ENCODE measurements at regions not wholly inside any gene's neighbourhood (a gene's known extent, or its start where the extent isn't known, plus 50 kb on each side); places are given as distances from the start of the nearest gene placed in this dataset.
A peak's percentile ranks its signal among the peaks of the same experiment; 100 is the strongest.

DNA sequence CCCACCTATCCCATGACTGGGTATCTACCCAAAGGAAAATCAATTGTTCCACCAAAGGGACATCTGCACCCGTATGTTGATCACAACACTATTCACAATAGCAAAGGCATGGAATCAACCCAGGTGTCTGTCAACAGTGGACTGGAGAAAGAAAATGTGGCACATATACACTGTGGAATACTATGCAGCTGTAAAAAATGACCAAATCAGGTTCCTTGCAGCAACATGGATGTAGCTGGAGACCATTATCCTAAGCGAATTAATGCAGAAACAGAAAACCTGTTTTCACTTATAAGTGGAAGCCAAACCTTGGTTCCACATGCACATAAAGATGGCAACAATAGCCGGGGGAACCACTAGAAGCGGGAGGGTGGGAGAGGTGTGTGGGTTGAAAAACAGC is 228.6 kb downstream of the UQCRFS1 start:
- FAIRE-seq (no peak), DNase-seq (ENCODE audit: insufficient read length, low spot score) (no peak)

DNA sequence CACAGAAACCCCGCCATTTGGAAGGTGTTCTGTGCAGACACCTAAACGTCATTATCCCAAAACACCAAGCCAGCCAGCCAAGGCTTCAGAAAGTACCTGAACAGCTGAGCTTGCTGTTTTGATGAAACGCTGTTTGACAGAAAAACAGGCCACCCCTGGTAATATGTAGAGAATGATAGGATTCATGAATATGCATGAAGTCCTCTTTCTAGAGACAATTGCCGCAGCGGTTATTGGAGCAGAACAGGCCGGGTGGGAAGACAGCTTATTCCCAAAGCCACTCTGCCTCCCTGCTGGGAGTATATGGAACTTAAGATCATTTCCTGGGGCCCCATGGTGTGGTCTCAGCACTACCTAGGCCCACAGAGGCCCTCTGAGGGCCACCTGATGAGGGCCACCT is 229.5 kb downstream of the UQCRFS1 start:
- FAIRE-seq, result no peak
- no peak for DNase-seq (ENCODE audit: insufficient read length, low spot score)

DNA sequence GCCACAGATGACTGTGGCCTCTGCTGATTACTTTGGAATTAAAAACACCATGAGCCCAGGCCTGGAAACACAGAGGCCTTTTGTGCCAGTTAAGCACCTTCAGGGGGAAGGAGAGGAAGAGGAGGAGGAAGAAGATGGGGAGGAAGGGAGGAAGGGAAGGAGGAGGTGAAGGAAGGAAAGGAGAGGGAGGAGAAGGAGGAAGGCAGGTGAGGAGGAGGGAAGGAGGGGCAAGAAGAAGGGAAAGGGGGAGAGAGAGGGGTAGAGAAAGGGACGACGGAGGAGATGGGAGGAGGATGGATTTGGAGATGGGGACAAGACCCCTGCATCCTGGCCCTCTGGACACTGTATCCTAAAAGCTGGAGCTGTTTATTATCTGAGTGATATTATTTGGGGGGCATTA is 231.0 kb downstream of the UQCRFS1 start:
- no peak for DNase-seq (ENCODE audit: insufficient read length, low spot score)
- FAIRE-seq, result no peak

DNA sequence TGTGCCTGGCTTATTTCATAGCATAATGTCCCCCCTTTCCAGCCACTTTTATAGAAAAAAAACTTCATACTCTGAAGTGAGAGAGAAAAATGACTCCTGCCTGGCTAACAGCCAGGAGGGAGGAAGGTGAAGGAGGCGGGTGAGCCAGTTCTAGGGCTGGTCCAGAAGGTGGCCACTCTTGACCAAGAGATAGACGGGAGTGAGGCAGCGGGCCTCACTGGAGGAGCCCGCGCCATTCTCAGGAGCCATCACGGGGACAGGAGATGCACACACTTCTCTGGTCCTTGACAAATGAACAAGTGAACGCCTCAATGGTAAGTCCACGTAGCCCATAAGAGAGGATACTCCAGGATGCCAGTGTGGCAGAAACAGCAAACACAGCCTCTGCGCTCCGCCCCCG is 231.4 kb downstream of the UQCRFS1 start:
- DNase-seq (ENCODE audit: insufficient read length, low spot score) (no peak), FAIRE-seq (no peak)

DNA sequence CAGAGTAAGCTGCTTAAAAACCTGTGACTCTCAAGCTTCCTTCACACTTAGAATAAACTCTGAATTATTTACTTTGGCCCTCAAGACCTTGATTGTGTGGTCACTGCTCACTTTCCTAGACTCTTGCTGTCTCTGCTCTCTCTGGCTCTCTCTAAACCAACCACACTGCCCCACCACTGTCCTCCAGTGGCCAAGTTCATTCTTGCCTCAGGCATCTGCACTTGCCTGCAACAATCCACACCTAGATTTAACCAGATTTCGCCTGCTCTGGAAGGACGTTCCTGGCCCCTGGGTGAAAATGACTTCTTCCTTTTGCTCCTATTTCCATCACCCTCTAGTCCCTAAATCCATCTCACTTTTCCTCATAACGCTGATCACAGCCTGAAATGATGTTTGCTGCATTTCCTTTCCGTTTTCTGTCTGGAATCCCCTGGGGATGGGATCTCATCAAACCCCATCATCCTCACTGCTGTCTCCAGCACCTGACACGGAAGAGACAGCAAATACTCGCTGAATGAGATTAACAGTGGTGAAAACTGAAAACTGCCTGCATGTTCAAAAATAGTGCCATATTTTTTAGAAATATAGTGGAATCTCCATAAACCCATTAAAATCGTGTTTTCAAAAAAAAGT is 232.6 kb downstream of the UQCRFS1 start:
- FAIRE-seq (no peak), DNase-seq (ENCODE audit: insufficient read length, low spot score) (no peak)

DNA sequence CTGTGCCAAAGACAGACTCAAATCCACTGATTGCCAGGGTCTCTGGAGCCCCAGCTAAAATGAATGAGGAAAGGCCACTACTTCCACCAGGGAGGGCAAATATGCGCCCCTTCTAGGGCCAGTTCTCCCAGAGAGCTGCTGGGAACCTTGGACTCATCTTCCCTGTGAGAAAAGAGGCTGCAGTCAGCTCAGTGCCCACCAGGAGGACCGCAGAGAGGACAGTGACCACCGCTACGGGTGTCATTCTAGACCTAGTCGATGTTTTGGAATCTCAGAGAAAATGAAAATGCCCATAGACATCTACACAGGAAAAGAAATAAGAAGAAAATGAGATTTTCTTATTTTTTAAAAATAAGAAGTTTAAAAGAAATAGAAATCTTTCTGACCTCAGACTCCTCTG is 235.1 kb downstream of the UQCRFS1 start:
- FAIRE-seq, result no peak
- no peak for DNase-seq (ENCODE audit: insufficient read length, low spot score)

DNA sequence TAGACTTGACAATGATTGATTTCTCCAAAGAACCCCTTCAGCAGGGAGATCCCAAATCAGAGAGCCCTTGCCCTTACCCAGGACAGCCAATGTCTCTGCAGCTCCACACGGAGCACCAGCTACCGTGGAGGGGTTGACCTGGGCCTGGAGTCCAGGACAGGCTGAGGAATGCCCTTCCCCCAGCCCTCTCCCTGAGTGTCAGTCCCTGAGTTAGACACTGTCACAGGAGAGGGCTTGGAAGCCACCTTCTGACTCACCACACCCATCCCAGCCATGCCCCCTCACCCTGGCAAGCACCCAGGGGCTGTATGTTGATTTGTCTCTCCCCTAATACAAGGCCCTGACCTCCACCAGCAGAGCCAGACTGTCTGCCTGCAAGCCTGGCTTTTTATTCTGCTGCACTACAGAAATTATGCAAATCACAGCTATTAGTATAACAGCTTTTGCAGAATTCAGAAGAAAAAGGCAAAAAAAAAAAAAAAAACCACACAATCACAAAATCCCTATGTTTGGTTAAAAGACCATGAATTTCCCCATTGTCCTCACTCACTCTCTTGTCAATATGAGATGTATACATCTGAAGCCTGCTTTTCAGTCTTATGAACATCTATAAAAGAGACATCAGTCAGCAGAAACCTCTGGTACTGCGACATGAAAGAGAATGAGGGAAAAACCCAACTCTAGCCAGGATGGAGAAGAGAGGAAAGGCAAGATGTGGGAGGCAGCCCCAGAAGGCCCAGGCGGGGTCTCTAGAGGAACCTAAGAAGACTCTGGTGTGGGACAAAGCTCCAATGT is 240.7 kb downstream of the UQCRFS1 start:
- DNase-seq (ENCODE audit: insufficient read length, low spot score) (no peak), FAIRE-seq (no peak)

DNA sequence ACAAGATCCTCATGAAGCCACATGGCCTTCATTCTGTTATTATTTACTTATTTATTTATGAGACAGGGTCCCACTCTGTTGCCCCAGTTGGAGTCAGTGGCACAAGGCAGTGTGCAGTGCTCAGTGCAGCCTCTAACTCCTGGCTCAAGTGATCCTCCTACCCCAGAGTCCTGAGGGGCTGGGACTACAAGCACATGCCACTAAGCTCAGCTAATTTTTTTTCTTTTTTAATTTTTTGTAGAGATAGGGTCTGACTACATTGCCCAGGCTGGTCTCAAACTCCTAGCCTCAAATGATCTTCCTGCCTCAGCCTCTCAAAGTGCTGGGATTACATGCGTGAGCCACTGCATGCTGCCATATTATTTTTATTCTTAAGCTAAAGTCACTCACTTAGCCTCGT is 241.4 kb downstream of the UQCRFS1 start:
- no peak for FAIRE-seq
- DNase-seq (ENCODE audit: insufficient read length, low spot score), result no peak

DNA sequence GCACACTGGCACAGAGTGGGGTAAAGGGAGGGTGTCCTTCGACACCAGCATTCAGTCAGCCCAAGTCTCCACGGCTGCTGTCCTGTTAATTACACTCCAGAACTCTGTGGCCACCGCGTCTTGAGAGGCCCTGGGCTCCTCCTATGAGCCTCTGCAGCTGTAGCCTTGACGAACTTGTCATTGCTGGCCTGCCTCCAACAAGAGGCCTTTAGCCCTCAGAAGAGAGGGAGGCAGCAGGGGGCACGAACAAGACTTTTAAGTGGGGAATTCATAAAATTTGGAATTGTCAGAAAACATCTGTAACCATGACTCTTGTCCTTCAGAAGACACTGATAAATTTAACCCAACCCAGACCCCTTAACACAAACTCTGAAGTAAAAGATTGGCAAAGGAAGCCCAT is 241.9 kb downstream of the UQCRFS1 start:
- FAIRE-seq, result no peak

DNA sequence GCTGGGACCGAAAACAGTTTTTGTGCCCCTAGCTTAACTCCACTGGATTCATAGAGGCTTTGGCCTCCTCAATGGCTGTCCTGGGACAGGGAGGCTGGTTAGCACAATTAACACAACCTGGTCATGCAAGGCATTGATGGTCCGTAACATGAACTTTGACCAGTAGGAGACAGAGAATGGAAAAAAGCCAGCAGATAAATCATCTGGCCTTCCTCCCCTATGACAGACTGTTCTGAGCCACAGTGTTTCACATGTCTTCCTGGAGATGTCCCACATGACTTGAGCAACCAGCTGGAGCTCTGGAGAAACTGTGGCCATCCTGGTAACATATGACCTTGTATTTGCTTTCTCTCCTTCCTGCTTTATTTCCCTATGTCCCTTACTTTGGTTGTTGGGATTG is 244.2 kb downstream of the UQCRFS1 start:
- FAIRE-seq (no peak), DNase-seq (ENCODE audit: insufficient read length, low spot score) (no peak)

More for the DNA sequence above, 241.9 kb downstream of the UQCRFS1 start:
- DNase-seq (ENCODE audit: insufficient read length, low spot score), result no peak

DNA sequence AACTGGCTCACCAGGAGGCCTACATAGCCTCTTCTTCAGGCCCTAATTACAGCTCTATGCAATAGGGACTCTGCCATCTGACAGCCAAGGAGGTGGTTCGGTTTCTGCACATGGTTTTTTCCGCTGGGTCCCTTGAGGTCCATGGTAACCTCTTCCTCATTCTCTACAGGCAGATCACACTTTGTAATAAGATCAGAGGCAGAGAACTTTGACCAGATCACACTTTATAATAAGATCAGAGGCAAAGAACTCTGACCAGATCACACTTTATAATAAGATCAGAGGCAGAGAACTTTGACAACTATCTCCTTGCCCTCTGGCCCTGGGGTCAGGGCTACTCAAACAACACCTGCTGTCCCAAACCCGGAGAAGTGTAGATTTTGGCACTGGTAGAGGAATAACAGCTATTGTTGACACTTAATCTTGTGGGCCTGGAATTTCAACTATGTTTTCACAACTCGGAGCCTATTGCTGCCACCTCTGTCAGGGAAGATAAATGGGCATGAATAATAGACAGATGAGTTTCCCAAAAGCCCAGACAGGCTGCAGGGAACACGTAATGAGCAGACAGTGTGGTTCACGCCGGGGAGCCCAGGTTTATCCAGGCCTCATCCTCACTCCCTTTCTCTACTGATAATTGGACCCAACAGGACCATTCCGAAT is 246.1 kb downstream of the UQCRFS1 start:
- DNase-seq (ENCODE audit: insufficient read length, low spot score) (peak; percentile 13), FAIRE-seq (no peak)

DNA sequence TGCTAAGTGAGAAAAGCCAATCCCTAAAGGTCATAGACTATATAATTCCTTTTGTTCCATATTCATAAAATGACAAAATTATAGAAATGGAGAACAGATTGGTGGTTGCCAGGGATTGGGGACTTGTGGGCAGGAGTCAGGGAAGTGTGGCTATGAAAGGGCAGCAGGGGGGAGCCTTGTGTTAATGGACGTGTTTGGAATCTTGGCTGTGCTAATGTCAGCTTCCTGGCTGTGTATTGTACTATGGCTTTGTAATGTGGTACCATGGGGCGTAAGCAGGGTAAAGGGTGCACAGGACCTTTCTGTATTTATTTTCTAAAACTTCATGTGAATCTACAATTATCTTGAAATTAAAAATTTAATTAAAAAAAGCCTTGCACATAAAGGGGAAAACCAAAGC is 248.5 kb downstream of the UQCRFS1 start:
- no peak for DNase-seq (ENCODE audit: insufficient read length, low spot score)
- FAIRE-seq, result no peak

DNA sequence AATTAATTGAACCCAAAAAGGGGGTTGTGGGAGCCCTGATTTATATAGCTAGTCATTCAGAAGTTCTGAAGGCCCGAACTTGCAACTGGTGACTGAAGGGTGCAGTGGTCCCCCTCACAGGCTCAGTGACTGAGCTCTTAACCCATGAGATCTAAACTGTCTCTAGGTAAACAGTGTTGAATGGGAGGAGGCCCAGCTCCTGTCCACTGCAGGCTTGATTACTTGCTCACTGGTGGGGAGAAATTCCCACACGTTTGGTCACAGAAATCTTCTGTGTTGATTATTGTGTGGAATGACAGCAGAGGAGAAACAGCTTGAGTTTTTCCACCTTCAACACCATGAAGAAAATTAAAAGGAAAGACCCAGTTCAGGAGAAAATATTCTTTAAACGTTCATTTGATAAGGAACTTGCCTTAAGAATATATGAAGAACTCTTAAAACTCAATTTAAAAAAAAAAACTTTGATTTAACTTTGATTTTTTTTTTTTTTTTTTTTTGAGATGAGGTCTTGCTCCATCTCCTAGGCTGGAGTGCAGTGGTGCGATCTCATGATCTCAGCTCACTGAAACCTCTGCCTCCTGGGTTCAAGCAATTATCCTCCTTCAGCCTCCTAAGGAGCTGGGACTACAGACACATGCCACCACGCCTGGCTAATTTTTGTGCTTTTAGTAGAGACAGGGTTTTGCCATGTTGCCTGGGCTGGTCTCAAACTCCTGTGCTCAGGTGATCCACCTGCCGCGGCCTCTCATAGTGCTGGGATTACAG is 249.3 kb downstream of the UQCRFS1 start:
- DNase-seq (ENCODE audit: insufficient read length, low spot score) (no peak), FAIRE-seq (no peak)

DNA sequence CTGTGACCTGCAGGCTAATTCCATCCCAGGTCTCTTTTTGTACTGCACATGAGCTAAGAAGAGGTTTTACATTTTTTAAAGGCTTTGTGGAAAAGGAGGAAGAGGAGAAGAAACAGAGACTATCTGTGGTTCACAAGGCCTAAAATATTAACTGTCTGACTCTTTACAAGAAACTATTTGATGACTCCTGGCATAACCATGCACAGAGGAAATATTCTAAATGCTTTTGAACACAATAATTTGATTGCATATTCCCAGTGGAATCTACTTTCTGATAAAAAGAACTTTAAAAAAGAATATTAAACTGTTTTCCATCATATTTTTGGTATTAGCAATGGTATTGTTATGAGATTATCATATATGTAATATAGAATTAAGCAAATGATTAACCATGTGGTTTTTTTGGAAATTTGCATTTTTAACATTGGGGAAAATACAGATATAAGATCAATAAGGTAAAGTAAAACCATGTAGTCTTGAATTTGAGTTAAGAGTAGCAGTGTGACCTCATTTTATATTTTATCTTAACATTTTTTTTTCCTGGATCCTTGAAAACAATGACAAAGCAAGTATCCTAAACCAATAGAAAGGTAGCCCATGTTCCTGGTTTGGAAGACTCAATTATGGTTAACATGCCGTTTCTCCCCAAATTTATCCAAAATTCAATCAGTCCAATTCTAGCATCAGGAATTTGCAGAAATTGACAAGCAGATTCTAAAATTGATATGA is 251.0 kb downstream of the UQCRFS1 start:
- DNase-seq (ENCODE audit: insufficient read length, low spot score) (no peak), FAIRE-seq (no peak)

DNA sequence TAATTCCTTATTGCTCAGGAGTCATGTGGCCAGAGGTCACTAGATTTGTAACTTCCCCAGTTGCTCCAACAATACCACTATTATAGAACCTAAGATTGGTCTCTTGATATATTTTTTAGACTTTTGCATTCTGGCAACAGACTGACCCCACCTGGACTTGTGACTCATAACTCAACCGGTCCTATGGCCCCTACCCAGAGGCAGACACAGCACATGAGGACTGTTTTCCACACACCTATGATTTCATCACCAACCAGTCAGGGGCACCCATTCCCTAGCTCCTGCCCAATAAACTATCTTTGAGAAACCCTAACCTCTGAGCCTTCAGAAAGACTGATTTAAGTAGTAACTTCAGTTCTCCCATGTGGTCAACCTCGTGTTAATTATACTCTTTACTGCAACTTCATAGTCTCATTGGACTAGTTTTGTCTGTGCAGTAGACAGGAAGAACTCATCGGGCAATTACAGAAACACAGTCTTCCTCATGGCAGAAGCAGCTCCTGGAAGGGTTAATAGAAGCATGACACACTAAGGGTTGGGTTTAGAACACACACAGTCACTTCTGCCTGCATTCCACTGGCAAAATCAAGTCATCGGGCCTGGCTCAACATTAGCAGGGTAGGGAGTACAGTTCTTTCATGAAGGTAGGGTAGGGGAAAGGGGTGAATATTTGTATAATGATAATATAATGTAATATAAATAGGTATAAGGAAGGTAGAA is 251.8 kb downstream of the UQCRFS1 start:
- FAIRE-seq (no peak), DNase-seq (ENCODE audit: insufficient read length, low spot score) (no peak)

DNA sequence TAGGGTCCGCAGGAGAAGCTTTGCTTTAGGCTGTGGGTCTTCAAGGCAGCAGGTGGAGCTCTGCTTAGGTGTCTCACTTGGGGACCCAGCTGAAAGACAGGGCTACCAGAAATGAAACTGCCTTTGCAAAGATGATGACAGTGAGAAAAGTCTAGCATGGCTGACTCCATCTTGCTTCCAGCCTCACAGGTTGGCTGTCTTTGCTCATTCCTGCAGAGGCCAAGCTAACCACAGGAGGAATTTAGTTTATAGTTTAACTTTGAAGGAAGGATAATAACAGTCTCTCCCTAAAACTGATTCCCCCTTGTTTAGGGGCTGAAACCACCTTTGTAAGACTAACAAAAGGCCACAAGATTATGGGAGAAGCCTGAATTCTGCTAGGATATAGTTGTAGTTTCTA is 252.4 kb downstream of the UQCRFS1 start:
- no peak for FAIRE-seq
- no peak for DNase-seq (ENCODE audit: insufficient read length, low spot score)

DNA sequence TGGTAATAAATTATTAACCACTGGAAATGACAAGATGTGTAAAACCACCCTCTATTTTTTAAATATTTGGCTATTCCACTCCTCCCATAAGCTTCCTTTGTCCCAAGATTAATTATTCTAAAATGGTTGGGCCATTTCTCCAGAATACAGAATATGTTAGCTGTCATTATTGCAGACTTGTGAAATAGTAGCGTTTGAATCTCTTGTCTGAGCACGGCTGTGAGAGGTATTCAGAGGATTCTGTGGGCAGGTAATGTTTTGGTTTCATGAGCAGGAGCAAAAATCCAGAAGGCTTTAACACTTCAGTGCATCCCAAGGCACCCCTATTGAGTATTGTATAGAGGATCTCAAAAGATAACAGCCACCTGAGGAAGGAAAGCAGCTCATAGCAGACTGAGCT is 256.0 kb downstream of the UQCRFS1 start:
- FAIRE-seq (no peak), DNase-seq (ENCODE audit: insufficient read length, low spot score) (no peak)

DNA sequence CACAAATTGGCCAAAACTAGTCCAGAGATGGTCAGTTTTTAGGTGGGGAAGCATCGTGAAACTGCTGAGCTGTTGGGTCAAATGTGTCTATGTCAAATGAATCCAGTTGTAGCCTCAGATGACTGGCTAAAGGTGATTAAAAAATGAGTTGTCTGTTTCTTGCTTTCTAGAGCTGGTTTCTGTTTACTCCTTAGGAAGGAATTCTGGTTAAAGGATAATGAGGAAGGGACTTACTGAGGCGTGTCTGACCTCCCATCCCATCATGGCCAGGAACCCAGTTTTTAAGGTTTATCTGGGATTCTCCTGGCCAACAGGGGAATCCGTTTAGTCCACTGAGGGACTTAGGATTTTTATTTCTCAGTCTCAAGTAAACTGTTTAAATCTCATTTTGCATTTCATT is 256.5 kb downstream of the UQCRFS1 start:
- DNase-seq (ENCODE audit: insufficient read length, low spot score), result no peak
- FAIRE-seq, result no peak

DNA sequence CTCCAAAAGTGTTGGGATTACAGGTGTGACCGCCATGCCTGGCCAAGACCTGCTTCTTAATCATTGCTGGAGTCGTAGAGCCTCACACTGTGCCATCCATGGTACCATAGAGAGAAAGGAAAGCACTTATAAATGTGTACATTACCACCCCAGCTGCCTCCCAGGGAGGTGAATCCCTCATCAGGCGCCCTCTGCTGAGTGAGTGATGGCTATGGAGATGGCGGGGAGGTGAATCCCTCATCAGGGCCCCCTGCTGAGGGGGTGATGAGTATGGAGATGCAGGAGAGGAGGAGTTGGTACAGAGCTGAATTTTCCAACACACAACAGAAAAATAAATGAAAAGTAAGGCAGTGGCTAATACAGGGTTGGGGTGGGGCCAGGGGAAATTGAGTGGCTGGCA is 263.4 kb downstream of the UQCRFS1 start:
- FAIRE-seq (no peak), DNase-seq (ENCODE audit: insufficient read length, low spot score) (no peak)

DNA sequence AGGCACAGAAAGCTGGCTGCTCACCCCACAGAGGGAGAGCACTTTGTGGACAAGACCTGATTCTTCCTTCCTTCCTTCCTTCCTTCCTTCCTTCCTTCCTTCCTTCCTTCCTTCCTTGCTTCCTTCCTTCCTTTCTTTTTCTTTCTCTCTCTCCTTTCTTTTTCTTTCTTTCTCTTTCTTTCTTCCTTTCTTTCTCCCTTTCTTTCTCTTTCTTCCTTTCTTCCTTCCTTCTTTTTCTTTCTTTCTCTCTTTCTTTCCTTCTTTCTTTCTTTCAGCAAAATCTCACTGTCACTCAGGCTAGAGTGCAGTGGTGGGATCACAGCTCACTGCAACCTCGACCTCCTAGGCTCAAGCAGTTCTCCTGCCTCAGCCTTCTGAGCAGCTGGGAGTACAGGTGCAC is 263.9 kb downstream of the UQCRFS1 start:
- FAIRE-seq (no peak), DNase-seq (ENCODE audit: insufficient read length, low spot score) (no peak)

Data from HTR-8/SVneo (cell line).